OCI-LY3 (cell line): ENCODE measurements at regions not wholly inside any gene's neighbourhood (a gene's known extent, or its start where the extent isn't known, plus 50 kb on each side); places are given as distances from the start of the nearest gene placed in this dataset.

Experiments
- EZH2phosphoT487 ChIP-seq: fragments of 200-600 bp; shearing (Covaris generic); IDR thresholded peaks from 2 replicates; pipeline ENCODE4 v1.6.1; 2018; ENCODE audit warnings: antibody characterized with exemption, mixed run types, low read depth
- TF ChIP-seq, protein P1 (sequence below): fragments of 200-600, 300-600 bp; sonication (generic); IDR thresholded peaks from 2 replicates; pipeline ENCODE4 v1.5.1; 2014; ENCODE audit warnings: antibody characterized with exemption, low read length, low read depth

- TF ChIP-seq, protein P1, sequence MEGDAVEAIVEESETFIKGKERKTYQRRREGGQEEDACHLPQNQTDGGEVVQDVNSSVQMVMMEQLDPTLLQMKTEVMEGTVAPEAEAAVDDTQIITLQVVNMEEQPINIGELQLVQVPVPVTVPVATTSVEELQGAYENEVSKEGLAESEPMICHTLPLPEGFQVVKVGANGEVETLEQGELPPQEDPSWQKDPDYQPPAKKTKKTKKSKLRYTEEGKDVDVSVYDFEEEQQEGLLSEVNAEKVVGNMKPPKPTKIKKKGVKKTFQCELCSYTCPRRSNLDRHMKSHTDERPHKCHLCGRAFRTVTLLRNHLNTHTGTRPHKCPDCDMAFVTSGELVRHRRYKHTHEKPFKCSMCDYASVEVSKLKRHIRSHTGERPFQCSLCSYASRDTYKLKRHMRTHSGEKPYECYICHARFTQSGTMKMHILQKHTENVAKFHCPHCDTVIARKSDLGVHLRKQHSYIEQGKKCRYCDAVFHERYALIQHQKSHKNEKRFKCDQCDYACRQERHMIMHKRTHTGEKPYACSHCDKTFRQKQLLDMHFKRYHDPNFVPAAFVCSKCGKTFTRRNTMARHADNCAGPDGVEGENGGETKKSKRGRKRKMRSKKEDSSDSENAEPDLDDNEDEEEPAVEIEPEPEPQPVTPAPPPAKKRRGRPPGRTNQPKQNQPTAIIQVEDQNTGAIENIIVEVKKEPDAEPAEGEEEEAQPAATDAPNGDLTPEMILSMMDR: no peak
- no peak for TF ChIP-seq EZH2phosphoT487
Measured at GRCh38 chr13:59487883-59488282, 675.8 kb downstream of the DIAPH3 start.
